Neural cell (in vitro differentiated cells): ENCODE measurements at regions not wholly inside any gene's neighbourhood (a gene's known extent, or its start where the extent isn't known, plus 50 kb on each side); places are given as distances from the start of the nearest gene placed in this dataset.

Experiments
- H2AFZ ChIP-seq: fragments of 200-600, 300-800 bp; sonication (generic), shearing (Covaris generic); 2 replicates; pipeline ENCODE4 v1.6.0; 2014; ENCODE audit warnings: low read depth, mild to moderate bottlenecking, antibody characterized with exemption, low read length, moderate library complexity
- H3F3A ChIP-seq: fragments of 200-600 bp; shearing (Covaris generic); 2 replicates; pipeline ENCODE4 v1.6.1; 2016; ENCODE audit warnings: mild to moderate bottlenecking, moderate library complexity, mixed read lengths, antibody characterized with exemption, low read length; ENCODE audit not compliant: insufficient read depth, poor library complexity, severe bottlenecking
- H3K27ac ChIP-seq: fragments of 200-600, 300-800 bp; sonication (generic), shearing (Covaris generic); 2 replicates; pipeline ENCODE4 v1.5.1; 2014; ENCODE audit warnings: mild to moderate bottlenecking, low read length, moderate library complexity
- H3K27me3 ChIP-seq: fragments of 300-800, 200-600 bp; sonication (generic), shearing (Covaris generic); 2 replicates; pipeline ENCODE4 v1.6.0; 2014; ENCODE audit warnings: mild to moderate bottlenecking, low read depth, low read length, moderate library complexity; ENCODE audit not compliant: insufficient read depth
- H3K36me3 ChIP-seq: fragments of 300-800, 200-600 bp; sonication (generic), shearing (Covaris generic); 2 replicates; pipeline ENCODE4 v1.5.1; 2014; ENCODE audit warnings: mild to moderate bottlenecking, antibody characterized with exemption, low read length, moderate library complexity; ENCODE audit not compliant: insufficient read depth
- H3K4me2 ChIP-seq: fragments of 300-800, 200-600 bp; sonication (generic), shearing (Covaris generic); 2 replicates; pipeline ENCODE4 v1.6.0; 2014; ENCODE audit warnings: mild to moderate bottlenecking, low read length
- H3K4me3 ChIP-seq: fragments of 300-800, 200-600 bp; sonication (generic), shearing (Covaris generic); 2 replicates; pipeline ENCODE4 v1.5.1; 2014; ENCODE audit warnings: mild to moderate bottlenecking, low read length, moderate library complexity
- H3K79me2 ChIP-seq: fragments of 200-600 bp; shearing (Covaris generic); replicated peaks from 2 replicates; pipeline ENCODE4 v1.6.0; 2014; ENCODE audit warnings: mild to moderate bottlenecking, low read length, moderate library complexity; ENCODE audit not compliant: insufficient read depth
- H3K9ac ChIP-seq: fragments of 300-800, 200-600 bp; sonication (generic), shearing (Covaris generic); 2 replicates; pipeline ENCODE4 v1.6.1; 2016; ENCODE audit warnings: mild to moderate bottlenecking, low read length, mixed read lengths
- H3K9me2 ChIP-seq: fragments of 200-600 bp; shearing (Covaris generic); 2 replicates; pipeline ENCODE4 v1.6.1; 2016; ENCODE audit warnings: mild to moderate bottlenecking, low read length, mixed read lengths; ENCODE audit not compliant: insufficient read depth
- H3K9me3 ChIP-seq: fragments of 200-600, 300-800 bp; sonication (generic), shearing (Covaris generic); 2 replicates; pipeline ENCODE4 v1.6.1; 2016; ENCODE audit warnings: mild to moderate bottlenecking, mixed run types, low read length, moderate library complexity, mixed read lengths
- H4K20me1 ChIP-seq: fragments of 200-600 bp; shearing (Covaris generic); 2 replicates; pipeline ENCODE4 v1.6.1; 2016; ENCODE audit warnings: mild to moderate bottlenecking, mixed run types; ENCODE audit not compliant: insufficient read depth
- CTCF ChIP-seq: fragments of 450-650 bp; IDR thresholded peaks from 2 replicates; pipeline ENCODE4 v1.5.1; 2014; ENCODE audit warnings: antibody characterized with exemption, mild to moderate bottlenecking, moderate library complexity; ENCODE audit not compliant: poor library complexity, severe bottlenecking
- EP300 ChIP-seq: fragments of 450-650 bp; conservative IDR thresholded peaks from 2 replicates; pipeline ENCODE4 v1.6.1; 2014; ENCODE audit warnings: antibody characterized with exemption, mild to moderate bottlenecking, moderate library complexity; ENCODE audit not compliant: poor library complexity, severe bottlenecking
- EZH2 ChIP-seq: fragments of 200-600, 300-800 bp; shearing (Covaris generic), sonication (generic); IDR thresholded peaks from 2 replicates; pipeline ENCODE4 v1.6.1; 2014; ENCODE audit warnings: antibody characterized with exemption, low read length, borderline replicate concordance, mild to moderate bottlenecking; ENCODE audit not compliant: insufficient read depth, poor library complexity, severe bottlenecking
- MXI1 ChIP-seq: fragments of 450-650 bp; conservative IDR thresholded peaks from 2 replicates; pipeline ENCODE4 v1.6.1; 2014; ENCODE audit warnings: antibody characterized with exemption, mild to moderate bottlenecking; ENCODE audit not compliant: poor library complexity, severe bottlenecking
- POLR2AphosphoS5 ChIP-seq: IDR thresholded peaks from 2 replicates; pipeline ENCODE4 v1.6.1; 2012
- RAD21 ChIP-seq: fragments of 450-650 bp; conservative IDR thresholded peaks from 2 replicates; pipeline ENCODE4 v1.6.1; 2014; ENCODE audit warnings: antibody characterized with exemption, mild to moderate bottlenecking, moderate library complexity
- REST ChIP-seq: IDR thresholded peaks from 2 replicates; pipeline ENCODE4 v1.6.1; 2012; ENCODE audit warnings: borderline replicate concordance
- SMC3 ChIP-seq: fragments of 450-650 bp; conservative IDR thresholded peaks from 2 replicates; pipeline ENCODE4 v1.6.1; 2014; ENCODE audit warnings: antibody characterized with exemption, mild to moderate bottlenecking, moderate library complexity; ENCODE audit not compliant: poor library complexity
- TAF1 ChIP-seq: IDR thresholded peaks from 2 replicates; pipeline ENCODE4 v1.6.1; 2012; ENCODE audit warnings: low read depth

GRCh38 chr18:25557011-25557410 is 205.0 kb upstream of the ZNF521 start:
- TF ChIP-seq POLR2AphosphoS5 (no peak), EZH2 (no peak), REST (no peak), CTCF (no peak), EP300 (no peak), MXI1 (no peak), TAF1 (no peak), SMC3 (no peak), RAD21 (no peak)

DNA sequence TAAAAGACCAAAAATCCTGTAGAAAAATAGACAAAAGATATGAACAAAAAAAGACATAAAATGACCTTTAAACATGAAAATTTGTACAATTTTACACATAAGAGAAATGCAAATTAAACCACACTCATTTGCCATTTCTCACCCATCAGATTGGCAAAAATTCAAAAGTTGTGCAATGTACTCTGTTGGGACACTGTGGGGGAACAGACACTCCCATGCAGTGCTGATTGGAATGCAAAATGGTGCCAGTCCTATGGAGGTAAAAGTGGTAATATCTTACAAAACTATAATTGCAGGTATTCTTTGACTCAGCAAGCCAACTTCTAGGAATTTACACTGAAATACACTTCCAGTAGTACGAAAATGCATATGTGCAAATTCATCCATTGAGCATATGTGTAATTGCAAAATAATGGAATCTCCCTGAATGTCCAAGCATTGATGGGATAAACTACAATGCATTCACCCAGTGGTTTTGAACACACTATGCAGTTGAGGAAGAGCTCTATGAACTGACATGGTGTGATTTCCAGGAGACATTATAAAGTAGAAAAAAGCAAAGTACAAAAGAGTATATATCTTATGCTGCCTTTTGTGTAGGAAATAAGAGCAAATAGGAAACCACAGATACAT is 201.8 kb upstream of the ZNF521 start:
- no peaks in the 10 kb centered on the region for H3K9me2 ChIP-seq
- no peak overlapping the region for H3K4me3 ChIP-seq
- no peak overlapping the region for H3K4me2 ChIP-seq
- no peaks in the 10 kb centered on the region for H3K79me2 ChIP-seq
- H3K9ac ChIP-seq, result no peak overlapping the region
- H3K9me3 ChIP-seq, result no peaks in the 10 kb centered on the region
- H2AFZ ChIP-seq, result no peak overlapping the region
- H3K36me3 ChIP-seq, result no peaks in the 10 kb centered on the region
- H4K20me1 ChIP-seq, result no peaks in the 10 kb centered on the region
- no peak overlapping the region for H3K27ac ChIP-seq
- no peaks in the 10 kb centered on the region for H3F3A ChIP-seq
- no peaks in the 10 kb centered on the region for H3K27me3 ChIP-seq
- TF ChIP-seq SMC3, result no peak
- no peak for TF ChIP-seq EP300
- no peak for TF ChIP-seq CTCF
- no peak for TF ChIP-seq POLR2AphosphoS5
- TF ChIP-seq TAF1, result no peak
- no peak for TF ChIP-seq RAD21
- TF ChIP-seq REST, result no peak
- TF ChIP-seq EZH2, result no peak
- TF ChIP-seq MXI1, result no peak

More at GRCh38 chr18:25557011-25557410, 205.0 kb upstream of the ZNF521 start:
- Histone ChIP-seq H3K9ac (no peak overlapping the region), H3K27me3 (no peaks in the 10 kb centered on the region), H3K4me3 (no peak overlapping the region), H3F3A (no peaks in the 10 kb centered on the region), H2AFZ (no peak overlapping the region), H4K20me1 (no peaks in the 10 kb centered on the region), H3K79me2 (no peaks in the 10 kb centered on the region), H3K27ac (no peak overlapping the region), H3K9me3 (no peaks in the 10 kb centered on the region), H3K4me2 (no peak overlapping the region), H3K9me2 (no peaks in the 10 kb centered on the region), H3K36me3 (no peaks in the 10 kb centered on the region)
